HL-60 (cell line): ENCODE measurements at regions not wholly inside any gene's neighbourhood (a gene's known extent, or its start where the extent isn't known, plus 50 kb on each side); places are given as distances from the start of the nearest gene placed in this dataset.

Source experiments
- DNase-seq, 2 experiments: peaks; one replicate each; pipeline ENCODE4 v3.0.0-alpha.2; 2010 to 2020; ENCODE audit warnings: low read depth in 1 of 2, low spot score in 1 of 2
- H3K27ac ChIP-seq: fragments of 250-450 bp; sonication (Bioruptor Pico); replicated peaks from 2 replicates; pipeline ENCODE4 v1.5.1; 2020; ENCODE audit warnings: mild to moderate bottlenecking, moderate library complexity
- H3K27me3 ChIP-seq: fragments of 250-450 bp; sonication (Bioruptor Pico); 2 replicates; pipeline ENCODE4 v1.5.1; 2021; ENCODE audit warnings: mild to moderate bottlenecking, moderate library complexity; ENCODE audit not compliant: insufficient read depth, poor library complexity, severe bottlenecking
- H3K4me3 ChIP-seq: replicated peaks from 2 replicates; pipeline ENCODE4 v1.5.1; 2011; ENCODE audit warnings: mild to moderate bottlenecking, control low read depth, low read length; ENCODE audit not compliant: insufficient read depth
- CTCF ChIP-seq: IDR thresholded peaks from one replicate; pipeline ENCODE4 v1.5.1; 2011; ENCODE audit warnings: low read length, control low read depth, inconsistent platforms; ENCODE audit not compliant: insufficient read depth
- GABPA ChIP-seq: IDR thresholded peaks from 2 replicates; pipeline ENCODE4 v1.6.1; 2012; ENCODE audit warnings: low read depth
- POLR2AphosphoS5 ChIP-seq: IDR thresholded peaks from 2 replicates; pipeline ENCODE4 v1.6.1; 2012; ENCODE audit warnings: low read depth
- REST ChIP-seq: IDR thresholded peaks from 2 replicates; pipeline ENCODE4 v1.6.1; 2012; ENCODE audit warnings: low read depth; ENCODE audit not compliant: insufficient replicate concordance
- SPI1 ChIP-seq: IDR thresholded peaks from 2 replicates; pipeline ENCODE4 v1.6.1; 2012; ENCODE audit warnings: low read depth, mild to moderate bottlenecking, borderline replicate concordance

GRCh38 chr3:178270838-178271237 lies 265.4 kb upstream of the KCNMB2 start:
- no peak for DNase-seq
- TF ChIP-seq CTCF, result no peak
- no peak for TF ChIP-seq SPI1
- no peak for TF ChIP-seq REST
- no peak for TF ChIP-seq POLR2AphosphoS5
- TF ChIP-seq GABPA, result no peak
- no peak overlapping the region for H3K27ac ChIP-seq
- H3K27me3 ChIP-seq, result no peaks in the 10 kb centered on the region
- no peak overlapping the region for H3K4me3 ChIP-seq

- Histone ChIP-seq H3K27ac (no peak overlapping the region), H3K27me3 (no peaks in the 10 kb centered on the region), H3K4me3 (no peak overlapping the region)
- TF ChIP-seq SPI1 (no peak), REST (no peak), CTCF (no peak), GABPA (no peak), POLR2AphosphoS5 (no peak)
- no peak for DNase-seq
These were observed 264.4 kb upstream of the KCNMB2 start for GRCh38 chr3:178271740-178272387.

GRCh38 chr3:178272841-178273240 lies 263.4 kb upstream of the KCNMB2 start:
- DNase-seq, result no peak
- TF ChIP-seq POLR2AphosphoS5, result no peak
- no peak for TF ChIP-seq CTCF
- no peak for TF ChIP-seq GABPA
- H3K27ac ChIP-seq, result no peak overlapping the region
- H3K27me3 ChIP-seq, result no peaks in the 10 kb centered on the region
- H3K4me3 ChIP-seq, result no peak overlapping the region

GRCh38 chr3:178274711-178275110 lies 261.5 kb upstream of the KCNMB2 start:
- H3K4me3 ChIP-seq, result no peak overlapping the region
- TF ChIP-seq SPI1, result no peak
- no peak for TF ChIP-seq CTCF
- TF ChIP-seq REST, result no peak
- no peak for TF ChIP-seq POLR2AphosphoS5
- TF ChIP-seq GABPA, result no peak
- no peak for DNase-seq
- no peak overlapping the region for H3K27ac ChIP-seq
- H3K27me3 ChIP-seq, result no peaks in the 10 kb centered on the region
